Activated CD4-positive, alpha-beta memory T cell treated with anti-CD3 and anti-CD28 coated beads for 36 hours (primary cell): ENCODE measurements at regions not wholly inside any gene's neighbourhood (a gene's known extent, or its start where the extent isn't known, plus 50 kb on each side); places are given as distances from the start of the nearest gene placed in this dataset.

Source experiments
- CTCF ChIA-PET: fragments of 350-600 bp; sonication (Branson Sonifier 250); formaldehyde crosslinking; loops from one replicate; lab custom pipeline; 2021; ENCODE audit warnings: antibody characterized with exemption, inconsistent platforms; lab: Charles Lee
- POLR2A ChIA-PET: fragments of 350-600 bp; sonication (Branson Sonifier 250); formaldehyde crosslinking; loops from one replicate; lab custom pipeline; 2021; ENCODE audit warnings: antibody characterized with exemption; lab: Charles Lee
- DNase-seq: peaks from one replicate; pipeline ENCODE4 v3.0.0-alpha.2; 2020
- H3K27ac Mint-ChIP-seq: one replicate; pipeline ENCODE4 v1.8.0; 2021; ENCODE audit warnings: mixed read lengths
- H3K27me3 Mint-ChIP-seq: one replicate; pipeline ENCODE4 v1.8.0; 2021; ENCODE audit warnings: mixed read lengths
- H3K36me3 Mint-ChIP-seq: one replicate; pipeline ENCODE4 v1.8.0; 2021; ENCODE audit warnings: mixed read lengths
- H3K4me1 Mint-ChIP-seq: one replicate; pipeline ENCODE4 v1.8.0; 2021; ENCODE audit warnings: low read depth, mixed read lengths
- H3K4me3 Mint-ChIP-seq: one replicate; pipeline ENCODE4 v1.8.0; 2021; ENCODE audit warnings: mild to moderate bottlenecking, mixed read lengths
- H3K9me3 Mint-ChIP-seq: one replicate; pipeline ENCODE4 v1.8.0; 2021; ENCODE audit warnings: mixed read lengths
- intact Hi-C: fragments of 100-400 bp; cut with micrococcal nuclease; formaldehyde crosslinking; loops from one replicate; pipeline ENCODE4 v1.15.1; 2023

- DNase-seq = no peak
- no peaks in the 10 kb centered on the region for H3K4me1 Mint-ChIP-seq
- H3K36me3 Mint-ChIP-seq = no peaks in the 10 kb centered on the region
- H3K27ac Mint-ChIP-seq = no peak overlapping the region
- H3K9me3 Mint-ChIP-seq = no peaks in the 10 kb centered on the region
- H3K27me3 Mint-ChIP-seq = no peaks in the 10 kb centered on the region
- CTCF ChIA-PET = no interaction called here
- intact Hi-C loops = no loop called here
- POLR2A ChIA-PET = no interaction called here
- no peak overlapping the region for H3K4me3 Mint-ChIP-seq
Measured at GRCh38 chr2:155802888-155803287, 529.6 kb downstream of the NR4A2 start.

GRCh38 chr2:155792666-155793065 lies 539.9 kb downstream of the NR4A2 start:
- Mint-ChIP-seq H3K36me3 (no peaks in the 10 kb centered on the region), H3K27me3 (no peaks in the 10 kb centered on the region), H3K4me3 (no peak overlapping the region), H3K9me3 (peaks cover 14% of the 10 kb centered on the region), H3K27ac (no peak overlapping the region), H3K4me1 (no peaks in the 10 kb centered on the region)
- intact Hi-C loops = no loop called here
- ChIA-PET CTCF (no interaction called here), POLR2A (no interaction called here)
- DNase-seq = no peak

- Mint-ChIP-seq H3K27me3 (no peaks in the 10 kb centered on the region), H3K36me3 (no peaks in the 10 kb centered on the region), H3K27ac (no peak overlapping the region), H3K9me3 (no peaks in the 10 kb centered on the region), H3K4me3 (no peak overlapping the region), H3K4me1 (no peaks in the 10 kb centered on the region)
- ChIA-PET POLR2A (no interaction called here), CTCF (no interaction called here)
- no peak for DNase-seq
- intact Hi-C loops = no loop called here
Measured at GRCh38 chr2:155770516-155770915, 562.0 kb downstream of the NR4A2 start.

GRCh38 chr2:155766342-155767115 lies 566.0 kb downstream of the NR4A2 start:
- no peaks in the 10 kb centered on the region for H3K4me1 Mint-ChIP-seq
- intact Hi-C loops = no loop called here
- CTCF ChIA-PET = no interaction called here
- H3K36me3 Mint-ChIP-seq = no peaks in the 10 kb centered on the region
- POLR2A ChIA-PET = no interaction called here
- H3K9me3 Mint-ChIP-seq = no peaks in the 10 kb centered on the region
- no peaks in the 10 kb centered on the region for H3K27me3 Mint-ChIP-seq
- DNase-seq = no peak
- no peak overlapping the region for H3K27ac Mint-ChIP-seq
- no peak overlapping the region for H3K4me3 Mint-ChIP-seq

DNA sequence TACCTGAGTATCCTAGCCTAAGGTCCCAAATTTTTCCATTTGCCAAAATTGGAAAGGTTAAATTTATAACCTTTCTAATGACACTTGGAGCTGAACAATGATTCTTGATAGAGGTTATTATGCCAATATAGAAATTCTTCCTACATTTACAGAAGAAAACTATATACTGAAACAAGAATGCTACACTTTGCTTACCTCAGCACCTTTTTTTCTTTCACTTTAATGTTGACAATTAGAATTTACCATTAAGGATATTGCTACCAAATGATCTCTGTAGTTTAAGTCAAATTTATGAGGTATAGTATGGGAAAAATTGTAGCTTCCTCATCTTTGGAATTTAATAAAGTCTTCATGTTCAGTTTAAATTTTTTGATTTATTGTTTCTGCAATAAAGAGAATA lies 577.0 kb downstream of the NR4A2 start:
- POLR2A ChIA-PET = no interaction called here
- intact Hi-C loops = no loop called here

DNA sequence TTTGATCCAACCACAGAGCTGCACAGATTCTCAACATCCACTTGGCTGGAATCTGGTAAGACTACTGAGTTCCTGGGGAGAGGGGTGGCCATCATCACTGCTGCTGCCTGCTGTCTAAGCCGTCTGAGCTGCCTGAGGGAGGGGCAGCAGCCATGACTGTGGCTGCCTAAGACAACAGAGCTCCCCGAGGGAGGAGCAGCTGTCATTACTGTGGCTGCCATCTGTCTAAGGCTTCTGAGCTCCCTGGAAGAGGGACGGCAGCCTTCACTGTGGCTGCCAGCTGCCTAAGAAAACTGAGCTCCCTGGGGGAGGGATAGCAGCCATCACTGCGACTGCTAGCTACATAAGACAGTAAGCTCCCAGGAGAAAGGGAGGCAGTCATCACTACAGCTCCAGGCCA lies 584.4 kb downstream of the NR4A2 start:
- H3K9me3 Mint-ChIP-seq = peaks cover 4% of the 10 kb centered on the region
- H3K4me3 Mint-ChIP-seq = no peak overlapping the region
- intact Hi-C loops = no loop called here
- H3K27ac Mint-ChIP-seq = no peak overlapping the region
- no peaks in the 10 kb centered on the region for H3K27me3 Mint-ChIP-seq
- POLR2A ChIA-PET = no interaction called here
- no peak for DNase-seq
- CTCF ChIA-PET = no interaction called here
- no peaks in the 10 kb centered on the region for H3K4me1 Mint-ChIP-seq
- no peaks in the 10 kb centered on the region for H3K36me3 Mint-ChIP-seq

More for the DNA sequence above, 577.0 kb downstream of the NR4A2 start:
- Mint-ChIP-seq H3K4me3 (no peak overlapping the region), H3K9me3 (peaks cover 4% of the 10 kb centered on the region), H3K36me3 (no peaks in the 10 kb centered on the region), H3K27me3 (no peaks in the 10 kb centered on the region), H3K4me1 (no peaks in the 10 kb centered on the region), H3K27ac (no peak overlapping the region)
- CTCF ChIA-PET = no interaction called here
- DNase-seq = no peak

DNA sequence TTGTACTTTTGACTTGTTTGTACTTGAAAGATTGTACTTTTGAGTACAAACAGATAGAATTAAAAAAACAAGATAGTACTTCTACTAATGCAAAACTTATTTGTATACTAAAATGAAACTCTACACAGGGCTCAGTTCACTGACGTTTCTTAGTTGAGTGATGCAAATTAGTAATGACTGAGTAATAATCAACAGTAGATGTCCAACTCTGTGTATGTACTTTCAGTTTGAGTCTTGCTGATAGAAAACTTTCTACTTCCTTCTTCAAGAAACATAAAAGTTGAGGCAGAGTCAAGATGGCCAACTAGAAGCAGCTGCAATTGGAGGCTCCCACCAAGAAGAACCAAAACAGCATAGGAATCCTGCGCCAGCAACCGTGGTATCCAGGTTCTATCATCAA lies 585.0 kb downstream of the NR4A2 start:
- no peak overlapping the region for H3K4me3 Mint-ChIP-seq
- POLR2A ChIA-PET = no interaction called here
- H3K36me3 Mint-ChIP-seq = no peaks in the 10 kb centered on the region
- intact Hi-C loops = no loop called here
- H3K4me1 Mint-ChIP-seq = no peaks in the 10 kb centered on the region
- no peaks in the 10 kb centered on the region for H3K27me3 Mint-ChIP-seq
- H3K27ac Mint-ChIP-seq = no peak overlapping the region
- H3K9me3 Mint-ChIP-seq = peaks cover 4% of the 10 kb centered on the region
- CTCF ChIA-PET = no interaction called here
- DNase-seq = no peak

DNA sequence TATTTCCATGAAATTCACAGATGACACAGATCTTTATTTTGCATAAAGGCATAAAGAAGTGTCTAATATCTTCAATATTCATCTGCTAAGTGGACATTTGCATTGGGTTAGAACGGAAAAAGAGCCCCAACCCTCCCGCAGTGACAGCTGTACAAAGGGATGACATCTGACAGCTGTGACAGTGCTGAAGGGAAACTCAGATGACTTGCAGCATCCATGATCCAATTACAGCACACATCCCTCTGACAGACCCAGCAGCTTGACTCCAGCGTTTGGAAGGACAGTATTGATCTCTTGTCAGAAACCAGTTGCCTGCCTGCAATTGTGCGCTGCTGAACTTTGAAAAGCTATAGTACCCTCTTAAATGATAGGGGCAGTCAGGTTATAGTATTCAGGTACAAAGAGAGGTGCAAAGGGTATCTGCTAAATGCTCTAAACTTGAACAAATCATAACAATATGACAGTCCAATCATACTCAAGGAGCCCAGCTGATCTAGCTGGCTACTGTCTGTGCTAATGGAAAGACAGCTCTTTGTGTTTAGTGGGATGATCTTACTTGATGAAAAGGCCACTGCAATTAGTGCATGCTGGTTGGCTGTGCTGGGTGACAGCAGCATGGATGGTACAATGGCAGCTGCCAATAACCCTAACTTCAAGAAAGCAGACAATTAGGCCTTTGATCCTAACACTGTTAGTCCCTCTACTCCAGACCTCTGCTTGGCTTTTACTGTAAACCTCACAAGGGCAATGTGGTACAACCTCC lies 599.2 kb downstream of the NR4A2 start:
- no peak for DNase-seq
- Mint-ChIP-seq H3K36me3 (no peaks in the 10 kb centered on the region), H3K9me3 (no peaks in the 10 kb centered on the region), H3K4me1 (no peaks in the 10 kb centered on the region), H3K27ac (no peak overlapping the region), H3K4me3 (no peak overlapping the region), H3K27me3 (no peaks in the 10 kb centered on the region)
- intact Hi-C loops = no loop called here
- ChIA-PET POLR2A (no interaction called here), CTCF (no interaction called here)

GRCh38 chr2:155730804-155731203 lies 601.7 kb downstream of the NR4A2 start:
- no peak overlapping the region for H3K27ac Mint-ChIP-seq
- no peaks in the 10 kb centered on the region for H3K9me3 Mint-ChIP-seq
- CTCF ChIA-PET = no interaction called here

DNA sequence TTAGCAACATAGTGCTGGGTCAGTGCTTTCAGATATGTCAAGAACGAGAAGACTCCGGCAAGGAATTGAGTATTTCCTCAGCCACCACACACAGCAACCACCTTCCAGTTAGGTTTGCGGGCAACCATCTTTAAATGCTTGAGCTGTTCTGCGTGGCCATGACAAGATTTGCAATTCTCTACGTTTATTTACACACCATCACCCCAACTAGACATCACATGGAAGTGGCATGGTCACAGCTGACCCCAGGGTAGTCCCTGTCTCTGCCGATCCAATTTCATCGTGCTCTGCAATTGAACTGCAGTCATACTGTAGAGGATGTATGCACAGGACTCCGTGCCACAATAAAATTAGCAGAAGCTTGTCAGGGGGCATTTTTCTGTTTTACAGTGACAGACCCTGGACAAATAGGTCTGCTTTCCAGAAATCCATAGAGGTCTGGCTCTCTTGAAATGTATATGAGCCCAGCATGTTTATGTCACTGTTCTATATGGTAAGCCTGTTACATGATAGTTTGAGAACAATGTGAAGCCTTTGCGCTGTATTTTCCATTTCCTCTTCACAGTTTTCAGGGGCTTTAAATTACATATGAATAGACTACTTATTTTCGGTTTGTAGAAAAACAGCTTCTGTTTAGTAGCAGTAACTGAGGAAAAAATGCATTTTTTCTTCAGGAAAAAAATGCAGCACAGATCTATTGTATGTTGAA lies 605.2 kb downstream of the NR4A2 start:
- intact Hi-C loops = no loop called here
- H3K27me3 Mint-ChIP-seq = no peaks in the 10 kb centered on the region
- ChIA-PET POLR2A (no interaction called here), CTCF (no interaction called here)
- peaks cover 3% of the 10 kb centered on the region for H3K4me1 Mint-ChIP-seq
- H3K27ac Mint-ChIP-seq = no peak overlapping the region
- DNase-seq = no peak
- H3K36me3 Mint-ChIP-seq = no peaks in the 10 kb centered on the region
- H3K9me3 Mint-ChIP-seq = no peaks in the 10 kb centered on the region
- H3K4me3 Mint-ChIP-seq = no peak overlapping the region

More at GRCh38 chr2:155730804-155731203, 601.7 kb downstream of the NR4A2 start:
- intact Hi-C loops = no loop called here
- no peak for DNase-seq
- Mint-ChIP-seq H3K4me3 (no peak overlapping the region), H3K27me3 (no peaks in the 10 kb centered on the region), H3K4me1 (peaks cover 3% of the 10 kb centered on the region), H3K36me3 (no peaks in the 10 kb centered on the region)
- POLR2A ChIA-PET = no interaction called here

DNA sequence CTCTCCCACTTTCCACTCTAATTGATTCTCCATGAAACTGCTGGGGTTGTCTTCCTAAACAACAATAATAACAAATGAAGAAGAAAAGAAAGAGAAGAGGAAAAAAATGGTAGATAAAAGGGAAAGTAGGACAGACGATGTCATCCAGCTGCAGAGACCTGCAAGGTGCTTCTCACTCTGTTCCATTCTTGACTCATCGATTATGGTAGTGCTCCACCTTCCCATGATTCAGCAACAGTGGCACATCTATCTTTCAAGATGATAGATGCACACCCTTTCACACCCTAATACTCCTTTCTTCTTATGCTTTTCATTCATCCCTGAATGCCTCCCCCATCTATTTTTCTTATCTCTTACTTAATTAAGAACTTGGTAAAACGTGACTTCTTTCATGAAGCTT lies 610.2 kb downstream of the NR4A2 start:
- Mint-ChIP-seq H3K27ac (no peak overlapping the region), H3K36me3 (no peaks in the 10 kb centered on the region), H3K27me3 (no peaks in the 10 kb centered on the region), H3K4me1 (peaks cover 2% of the 10 kb centered on the region), H3K4me3 (no peak overlapping the region), H3K9me3 (no peaks in the 10 kb centered on the region)
- no peak for DNase-seq
- POLR2A ChIA-PET = no interaction called here
- CTCF ChIA-PET = no interaction called here
- intact Hi-C loops = no loop called here

DNA sequence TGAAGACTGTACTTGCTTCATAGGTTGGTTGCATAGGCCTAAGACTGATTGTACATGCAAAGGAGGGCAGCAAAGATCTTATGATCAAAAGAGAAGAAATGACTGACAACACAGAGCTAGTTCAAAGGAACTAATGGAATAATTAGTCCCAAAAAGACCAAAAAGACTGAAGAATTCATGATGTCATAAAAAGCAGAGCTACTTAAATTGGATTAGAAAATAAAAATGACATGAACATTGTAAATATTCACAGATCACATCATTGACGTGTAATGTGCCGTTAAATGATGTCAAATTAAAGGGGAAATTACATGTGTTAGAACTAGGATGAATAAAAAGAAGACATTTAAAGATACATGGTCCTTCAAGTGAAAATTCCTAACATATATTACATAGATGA lies 616.8 kb downstream of the NR4A2 start:
- intact Hi-C loops = no loop called here
- H3K4me3 Mint-ChIP-seq = no peak overlapping the region
- CTCF ChIA-PET = no interaction called here
- no peaks in the 10 kb centered on the region for H3K4me1 Mint-ChIP-seq
- H3K9me3 Mint-ChIP-seq = no peaks in the 10 kb centered on the region
- DNase-seq = no peak
- no peaks in the 10 kb centered on the region for H3K36me3 Mint-ChIP-seq
- no peak overlapping the region for H3K27ac Mint-ChIP-seq
- POLR2A ChIA-PET = no interaction called here
- no peaks in the 10 kb centered on the region for H3K27me3 Mint-ChIP-seq
